NT2/D1 (cell line): ENCODE measurements at regions not wholly inside any gene's neighbourhood (a gene's known extent, or its start where the extent isn't known, plus 50 kb on each side); places are given as distances from the start of the nearest gene placed in this dataset.

Experiments used
- DNase-seq: peaks from one replicate; pipeline ENCODE4 v3.0.0-alpha.2; 2011; ENCODE audit warnings: low read depth, low spot score
- H3K27me3 ChIP-seq: 2 replicates; pipeline ENCODE4 v1.6.0; 2011; ENCODE audit warnings: mild to moderate bottlenecking; ENCODE audit not compliant: insufficient read length, insufficient read depth
- H3K36me3 ChIP-seq: 2 replicates; pipeline ENCODE4 v1.6.1; 2011; ENCODE audit warnings: mild to moderate bottlenecking, low read length, mixed read lengths; ENCODE audit not compliant: insufficient read depth, insufficient read length
- H3K4me1 ChIP-seq: 2 replicates; pipeline ENCODE4 v1.5.1; 2011; ENCODE audit not compliant: insufficient read depth, insufficient read length
- H3K4me3 ChIP-seq: 2 replicates; pipeline ENCODE4 v1.5.1; 2011; ENCODE audit warnings: low read depth; ENCODE audit not compliant: insufficient read length
- H3K9ac ChIP-seq: 2 replicates; pipeline ENCODE4 v1.6.0; 2011; ENCODE audit warnings: low read depth; ENCODE audit not compliant: insufficient read length
- H3K9me3 ChIP-seq: 2 replicates; pipeline ENCODE4 v1.5.1; 2011; ENCODE audit warnings: mild to moderate bottlenecking, low read length; ENCODE audit not compliant: insufficient read depth
- SUZ12 ChIP-seq: IDR thresholded peaks from 2 replicates; pipeline ENCODE4 v1.6.1; 2011; ENCODE audit not compliant: insufficient read length, insufficient read depth; ENCODE audit errors: extremely low read depth
- YY1 ChIP-seq: IDR thresholded peaks from 2 replicates; pipeline ENCODE4 v1.6.1; 2011; ENCODE audit not compliant: insufficient read length, insufficient read depth
- ZNF274 ChIP-seq: IDR thresholded peaks from 2 replicates; pipeline ENCODE4 v1.6.1; 2011; ENCODE audit warnings: mild to moderate bottlenecking, low read depth, low read length

DNA sequence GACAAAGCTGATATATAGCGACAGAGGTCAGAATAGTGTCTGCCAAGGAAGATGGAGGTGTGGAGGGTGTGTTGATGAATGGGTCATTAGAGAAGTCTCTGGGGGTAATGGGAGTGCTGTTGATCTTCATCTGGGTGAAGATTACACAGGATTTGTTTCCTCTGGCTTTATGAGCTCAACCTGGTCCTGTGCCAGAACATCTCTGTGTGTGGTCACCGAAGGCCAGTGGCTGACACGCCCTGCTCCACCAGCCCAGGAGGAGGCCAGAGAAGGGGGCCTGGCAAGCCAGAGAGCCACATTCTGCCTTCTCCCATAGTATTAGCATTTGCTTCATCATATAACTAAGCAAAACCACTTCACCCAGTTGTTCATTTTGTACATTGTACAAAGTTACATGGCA is 121.1 kb downstream of the ZNF621 start:
- Histone ChIP-seq H3K4me3 (no peak overlapping the region), H3K36me3 (no peaks in the 10 kb centered on the region), H3K9me3 (no peaks in the 10 kb centered on the region), H3K27me3 (no peaks in the 10 kb centered on the region), H3K4me1 (no peaks in the 10 kb centered on the region), H3K9ac (no peak overlapping the region)
- DNase-seq, result no peak
- no peak for TF ChIP-seq SUZ12
- no peak for TF ChIP-seq YY1
- no peak for TF ChIP-seq ZNF274

DNA sequence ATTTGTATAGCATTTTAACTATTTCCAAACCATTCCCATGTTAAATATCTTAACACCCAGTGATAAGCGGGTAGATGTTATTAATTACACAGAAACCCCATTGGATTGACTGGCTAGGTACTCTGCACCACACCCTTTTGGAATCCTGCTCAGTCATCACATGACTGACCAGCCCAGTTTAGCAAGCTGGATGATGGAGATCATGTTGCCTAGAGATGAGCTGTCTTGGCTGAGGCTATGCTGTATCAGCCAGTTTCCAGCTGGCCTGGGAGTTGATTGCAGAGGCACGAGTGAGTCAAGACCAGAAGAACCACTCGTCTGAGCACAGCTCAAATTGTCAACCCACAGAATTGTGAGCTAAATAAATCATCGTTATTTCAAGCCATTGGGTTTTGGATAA is 124.6 kb downstream of the ZNF621 start:
- DNase-seq, result no peak
- TF ChIP-seq YY1 (no peak), SUZ12 (no peak), ZNF274 (no peak)
- no peaks in the 10 kb centered on the region for H3K27me3 ChIP-seq
- no peak overlapping the region for H3K4me3 ChIP-seq
- no peaks in the 10 kb centered on the region for H3K36me3 ChIP-seq
- H3K9me3 ChIP-seq, result no peaks in the 10 kb centered on the region
- no peak overlapping the region for H3K9ac ChIP-seq
- no peaks in the 10 kb centered on the region for H3K4me1 ChIP-seq

DNA sequence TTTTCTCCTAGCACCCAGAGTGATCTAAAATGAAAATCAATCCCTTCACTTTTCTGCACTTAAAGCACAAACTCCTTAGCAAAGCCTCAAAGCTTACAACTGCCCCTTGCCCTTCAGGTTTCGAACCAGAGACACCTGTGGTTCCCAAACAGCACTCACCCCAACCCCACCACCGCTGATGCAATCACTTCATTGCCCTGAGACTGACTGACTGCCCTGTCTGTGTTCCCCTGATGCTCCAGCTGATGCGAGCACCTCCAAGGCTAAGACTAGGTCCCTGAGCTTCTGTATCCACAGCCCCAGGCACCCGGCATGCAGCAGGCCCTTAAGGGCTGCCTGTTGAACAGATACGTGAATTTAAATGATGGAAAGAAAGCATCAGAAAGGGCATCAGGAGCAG is 127.3 kb downstream of the ZNF621 start:
- no peaks in the 10 kb centered on the region for H3K9me3 ChIP-seq
- H3K27me3 ChIP-seq, result no peaks in the 10 kb centered on the region
- no peaks in the 10 kb centered on the region for H3K4me1 ChIP-seq
- H3K4me3 ChIP-seq, result no peak overlapping the region
- no peak overlapping the region for H3K9ac ChIP-seq
- DNase-seq, result no peak
- H3K36me3 ChIP-seq, result no peaks in the 10 kb centered on the region
- no peak for TF ChIP-seq SUZ12
- no peak for TF ChIP-seq ZNF274
- TF ChIP-seq YY1, result no peak

DNA sequence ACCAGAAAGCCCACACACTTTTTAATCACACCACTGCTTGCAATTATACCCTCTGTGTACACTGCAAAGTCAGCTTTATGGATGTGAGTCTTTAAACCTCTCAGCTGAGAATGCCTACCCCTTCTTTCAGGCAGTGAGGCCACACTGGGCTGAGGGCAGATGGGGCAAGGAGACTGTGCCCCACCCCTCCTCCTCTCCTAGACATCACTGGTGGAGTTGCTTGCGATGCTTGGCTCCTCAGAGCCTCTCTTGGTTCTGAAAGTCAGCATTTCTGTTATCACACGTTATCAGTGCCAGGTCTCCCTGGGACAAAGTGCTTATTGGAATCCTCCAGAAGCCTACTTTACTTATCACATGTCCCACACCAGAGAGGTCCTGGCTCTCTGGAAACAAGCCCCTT is 128.2 kb downstream of the ZNF621 start:
- H3K9ac ChIP-seq, result no peak overlapping the region
- H3K4me3 ChIP-seq, result no peak overlapping the region
- H3K9me3 ChIP-seq, result no peaks in the 10 kb centered on the region
- TF ChIP-seq SUZ12 (no peak), ZNF274 (no peak), YY1 (no peak)
- DNase-seq, result no peak
- no peaks in the 10 kb centered on the region for H3K4me1 ChIP-seq
- H3K36me3 ChIP-seq, result no peaks in the 10 kb centered on the region
- H3K27me3 ChIP-seq, result no peaks in the 10 kb centered on the region

DNA sequence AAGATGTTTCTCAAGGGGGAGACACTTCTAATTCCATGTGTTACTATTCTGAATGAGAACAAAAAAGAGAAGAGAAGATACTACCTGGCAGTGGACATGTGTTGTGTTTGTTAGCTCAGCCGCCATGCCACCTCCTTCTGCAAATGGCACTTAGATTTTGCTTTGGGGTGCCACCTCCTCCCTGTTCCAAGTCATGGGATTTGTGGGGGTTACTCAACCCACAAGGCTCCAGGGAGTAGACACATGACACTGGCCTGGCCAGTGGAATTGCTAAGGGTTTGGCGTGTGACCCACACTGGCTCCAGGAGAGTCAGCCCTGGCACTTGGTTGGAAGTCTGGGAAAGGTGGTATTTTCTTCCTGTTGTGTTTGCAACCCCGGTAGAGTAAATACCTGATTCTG is 129.1 kb downstream of the ZNF621 start:
- Histone ChIP-seq H3K4me3 (no peak overlapping the region), H3K36me3 (no peaks in the 10 kb centered on the region), H3K4me1 (no peaks in the 10 kb centered on the region), H3K27me3 (no peaks in the 10 kb centered on the region), H3K9ac (no peak overlapping the region), H3K9me3 (no peaks in the 10 kb centered on the region)
- TF ChIP-seq ZNF274 (no peak), YY1 (no peak), SUZ12 (no peak)
- DNase-seq, result no peak

DNA sequence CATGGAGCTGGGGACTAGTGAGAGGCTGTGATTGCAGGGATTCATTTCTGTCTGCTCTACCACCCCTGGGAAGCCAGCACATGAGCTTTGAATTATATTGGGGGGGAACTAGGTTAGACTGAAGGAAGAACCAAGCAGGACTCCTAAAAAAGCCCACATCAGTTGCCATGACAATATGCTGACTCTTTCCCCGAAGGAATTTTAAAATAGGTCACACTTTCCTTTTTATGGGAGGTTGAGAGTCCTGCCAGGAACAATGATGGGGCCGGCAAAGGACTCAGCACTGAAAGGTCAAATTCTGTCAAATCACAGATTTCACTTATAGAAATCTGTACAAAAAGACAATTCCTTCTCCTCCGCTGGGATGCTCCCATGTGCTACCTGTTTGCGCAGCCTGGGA is 130.8 kb downstream of the ZNF621 start:
- Histone ChIP-seq H3K4me1 (no peaks in the 10 kb centered on the region), H3K4me3 (no peak overlapping the region), H3K9me3 (no peaks in the 10 kb centered on the region), H3K36me3 (no peaks in the 10 kb centered on the region), H3K27me3 (no peaks in the 10 kb centered on the region), H3K9ac (no peak overlapping the region)
- TF ChIP-seq ZNF274 (no peak), YY1 (no peak), SUZ12 (no peak)
- no peak for DNase-seq

DNA sequence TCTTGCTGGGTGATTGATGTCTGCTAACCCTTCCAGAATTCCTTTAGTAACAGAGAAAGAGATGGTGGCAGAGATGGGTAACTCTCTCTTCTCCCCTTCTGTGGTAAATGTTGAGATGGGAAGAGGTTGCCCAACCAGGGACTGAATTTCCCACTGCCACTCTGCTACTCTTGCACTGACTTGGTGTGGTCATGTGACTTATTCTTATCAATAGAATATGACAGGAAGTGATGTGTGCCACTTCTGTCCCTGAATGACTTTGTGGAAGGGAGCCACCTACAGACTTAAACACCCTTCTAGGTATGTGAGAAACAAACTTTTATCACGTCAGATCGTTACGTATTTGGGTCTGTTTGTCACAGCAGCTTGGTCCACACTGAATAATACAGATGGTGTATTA is 132.9 kb downstream of the ZNF621 start:
- Histone ChIP-seq H3K27me3 (no peaks in the 10 kb centered on the region), H3K4me1 (no peaks in the 10 kb centered on the region), H3K36me3 (no peaks in the 10 kb centered on the region), H3K9ac (no peak overlapping the region), H3K9me3 (no peaks in the 10 kb centered on the region), H3K4me3 (no peak overlapping the region)
- TF ChIP-seq SUZ12 (no peak), YY1 (no peak), ZNF274 (no peak)
- no peak for DNase-seq

DNA sequence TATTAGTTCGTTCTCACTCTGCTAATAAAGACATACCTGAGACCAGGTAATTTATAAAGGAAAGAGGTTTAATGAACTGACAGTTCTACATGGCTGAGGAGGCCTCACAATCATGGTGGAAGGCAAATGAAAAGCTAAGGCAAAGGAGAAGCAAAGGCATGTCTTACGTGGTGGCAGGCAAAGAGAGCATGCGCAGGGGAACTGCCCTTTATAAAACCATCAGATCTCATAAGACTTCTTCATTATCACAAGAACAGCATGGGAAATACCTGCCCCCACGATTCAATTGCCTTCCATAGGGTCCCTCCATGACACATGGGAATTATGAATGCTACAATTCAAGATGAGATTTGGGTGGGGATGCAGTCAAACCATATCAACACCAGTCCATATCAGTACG is 133.5 kb downstream of the ZNF621 start:
- no peak for DNase-seq
- TF ChIP-seq YY1, result no peak
- TF ChIP-seq ZNF274, result no peak
- TF ChIP-seq SUZ12, result no peak
- Histone ChIP-seq H3K4me1 (no peaks in the 10 kb centered on the region), H3K9me3 (no peaks in the 10 kb centered on the region), H3K4me3 (no peak overlapping the region), H3K27me3 (no peaks in the 10 kb centered on the region), H3K9ac (no peak overlapping the region), H3K36me3 (no peaks in the 10 kb centered on the region)
